SH-SY5Y (cell line): ENCODE measurements at regions not wholly inside any gene's neighbourhood (a gene's known extent, or its start where the extent isn't known, plus 50 kb on each side); places are given as distances from the start of the nearest gene placed in this dataset.

Source experiments
- GATA2 ChIP-seq: IDR thresholded peaks from 2 replicates; pipeline ENCODE4 v1.6.1; 2011; ENCODE audit warnings: mild to moderate bottlenecking, low read depth, low read length
- GATA3 ChIP-seq: IDR thresholded peaks from 2 replicates; pipeline ENCODE4 v1.6.1; 2011; ENCODE audit warnings: low read depth, mild to moderate bottlenecking, low read length, moderate library complexity

- TF ChIP-seq GATA2 (no peak), GATA3 (no peak)
These were observed 84.8 kb upstream of the ARRDC4 start for GRCh38 chr15:97875513-97876280.
